ENCODE measurements at regions not wholly inside any gene's neighbourhood (a gene's known extent, or its start where the extent isn't known, plus 50 kb on each side); places are given as distances from the start of the nearest gene placed in this dataset.

DNA sequence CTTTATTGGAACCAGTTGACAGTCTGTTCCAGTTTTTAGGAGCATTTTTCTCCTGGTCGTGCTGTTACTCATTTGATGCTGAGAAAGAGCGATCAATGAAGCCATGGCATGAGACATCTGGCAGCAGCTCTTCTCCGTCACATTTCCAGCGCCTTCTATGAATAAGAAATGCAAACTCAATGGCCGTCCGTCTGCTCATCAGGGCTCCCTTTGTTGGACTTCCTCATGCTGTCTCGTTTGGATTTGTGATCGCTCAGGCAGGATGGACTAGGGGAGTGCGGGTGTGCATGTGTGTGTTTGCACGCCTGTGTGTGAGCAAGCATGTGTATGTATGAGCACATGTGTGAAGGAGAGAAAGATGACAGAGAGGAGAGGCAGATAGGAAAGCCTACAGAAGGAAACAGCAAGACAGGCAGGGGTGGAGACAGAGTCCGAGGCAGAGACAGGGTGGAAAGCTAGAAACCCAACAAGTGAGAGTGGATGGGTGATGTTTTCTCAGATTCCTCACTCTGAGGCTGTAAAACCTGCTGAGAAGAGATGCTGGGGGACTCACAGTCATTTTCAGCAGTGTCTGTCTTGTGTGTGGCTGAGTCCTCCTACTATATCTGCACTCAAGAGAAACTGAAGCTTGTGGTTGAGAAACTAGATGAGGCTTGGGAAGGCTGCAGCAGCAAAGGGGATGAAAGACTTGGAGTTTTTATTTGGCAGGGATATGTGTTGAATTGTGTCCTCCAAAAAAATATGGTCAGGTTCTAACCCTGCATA, 56.0 kb upstream of the CLMP start:
- Histone ChIP-seq H3K9ac (ENCODE audit: low read depth in 1 of 2, low read length in 2 of 2) (no peak overlapping the region), H3K9me3 (ENCODE audit: control insufficient read depth in 1 of 2, low read length in 2 of 2) (no peaks in the 10 kb centered on the region), H3K36me3 (ENCODE audit: control insufficient read depth in 1 of 2, insufficient read depth in 2 of 2, low read length in 2 of 2) (no peaks in the 10 kb centered on the region), H3K27ac (ENCODE audit: low read depth, low read length) (no peak overlapping the region), H3K4me1 (ENCODE audit: control insufficient read depth in 1 of 2, insufficient read depth in 2 of 2, low read length in 2 of 2) (peaks cover 0 to 4% of the 10 kb centered on the region in 2 donors), H3K4me3 (ENCODE audit: low read depth in 1 of 2, low read length in 2 of 2) (no peak overlapping the region), H3K27me3 (ENCODE audit: control insufficient read depth in 1 of 2, insufficient read depth in 2 of 2, low read length in 2 of 2) (no peaks in the 10 kb centered on the region)

DNA sequence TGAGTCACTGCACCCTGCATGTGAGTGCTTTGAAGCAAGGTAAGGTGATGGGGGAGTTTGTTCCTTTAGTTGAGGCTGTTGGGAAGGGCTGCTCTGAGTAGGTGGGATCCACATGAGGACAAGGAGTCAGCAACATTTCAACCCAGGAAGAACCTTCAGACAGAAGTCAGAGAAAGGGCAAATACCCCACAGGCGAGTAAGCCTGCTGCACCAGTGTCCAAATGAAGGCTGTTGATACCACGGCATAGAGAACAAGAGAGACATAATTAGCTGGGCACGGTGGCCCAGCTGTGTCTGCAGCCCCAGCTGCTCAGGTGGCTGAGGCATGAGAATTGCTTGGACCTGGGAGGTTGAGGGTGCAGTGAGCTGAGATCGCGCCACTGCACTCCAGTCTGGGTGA, 54.3 kb upstream of the CLMP start:
- H3K27ac ChIP-seq (ENCODE audit: low read depth, low read length), result no peak overlapping the region
- H3K27me3 ChIP-seq (ENCODE audit: control insufficient read depth in 1 of 2, insufficient read depth in 2 of 2, low read length in 2 of 2), result no peaks in the 10 kb centered on the region
- H3K9ac ChIP-seq (ENCODE audit: low read depth in 1 of 2, low read length in 2 of 2), result no peak overlapping the region
- H3K4me3 ChIP-seq (ENCODE audit: low read depth in 1 of 2, low read length in 2 of 2), result no peak overlapping the region
- H3K4me1 ChIP-seq (ENCODE audit: control insufficient read depth in 1 of 2, insufficient read depth in 2 of 2, low read length in 2 of 2), result peaks cover 0 to 4% of the 10 kb centered on the region in 2 donors
- H3K9me3 ChIP-seq (ENCODE audit: control insufficient read depth in 1 of 2, low read length in 2 of 2), result no peaks in the 10 kb centered on the region
- no peaks in the 10 kb centered on the region for H3K36me3 ChIP-seq (ENCODE audit: control insufficient read depth in 1 of 2, insufficient read depth in 2 of 2, low read length in 2 of 2)

DNA sequence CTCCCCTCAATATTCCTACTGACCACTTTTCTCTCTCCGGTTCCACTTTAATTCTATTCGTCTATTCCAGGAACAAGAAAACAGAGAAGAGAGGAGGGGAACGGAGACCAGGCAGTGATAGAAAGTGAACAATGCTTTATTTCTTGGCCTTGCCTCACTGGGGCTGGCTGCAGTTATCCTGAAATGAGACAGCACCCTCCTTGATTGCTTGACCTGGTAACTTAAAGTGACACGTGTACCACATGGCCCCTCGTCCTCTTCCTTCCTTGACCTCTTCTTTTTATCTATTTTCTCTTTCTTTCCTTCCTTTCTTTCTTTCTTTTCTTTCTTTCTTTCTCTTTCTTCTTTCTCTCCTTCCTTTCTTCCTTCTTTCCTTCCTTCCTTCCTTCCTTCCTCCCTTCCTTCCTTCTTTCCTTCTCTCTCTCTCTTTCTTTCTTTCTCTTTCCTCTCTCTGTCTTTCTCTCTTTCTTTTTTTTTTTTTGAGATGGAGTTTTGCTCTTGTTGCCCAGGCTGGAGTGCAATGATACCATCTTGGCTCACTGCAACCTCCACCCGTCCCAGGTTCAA, 52.8 kb upstream of the CLMP start:
- Histone ChIP-seq H3K27ac (ENCODE audit: low read depth, low read length) (no peak overlapping the region), H3K27me3 (ENCODE audit: control insufficient read depth in 1 of 2, insufficient read depth in 2 of 2, low read length in 2 of 2) (no peaks in the 10 kb centered on the region), H3K36me3 (ENCODE audit: control insufficient read depth in 1 of 2, insufficient read depth in 2 of 2, low read length in 2 of 2) (no peaks in the 10 kb centered on the region), H3K9me3 (ENCODE audit: control insufficient read depth in 1 of 2, low read length in 2 of 2) (no peaks in the 10 kb centered on the region), H3K4me1 (ENCODE audit: control insufficient read depth in 1 of 2, insufficient read depth in 2 of 2, low read length in 2 of 2) (peaks cover 0 to 4% of the 10 kb centered on the region in 2 donors), H3K9ac (ENCODE audit: low read depth in 1 of 2, low read length in 2 of 2) (no peak overlapping the region), H3K4me3 (ENCODE audit: low read depth in 1 of 2, low read length in 2 of 2) (no peak overlapping the region)

DNA sequence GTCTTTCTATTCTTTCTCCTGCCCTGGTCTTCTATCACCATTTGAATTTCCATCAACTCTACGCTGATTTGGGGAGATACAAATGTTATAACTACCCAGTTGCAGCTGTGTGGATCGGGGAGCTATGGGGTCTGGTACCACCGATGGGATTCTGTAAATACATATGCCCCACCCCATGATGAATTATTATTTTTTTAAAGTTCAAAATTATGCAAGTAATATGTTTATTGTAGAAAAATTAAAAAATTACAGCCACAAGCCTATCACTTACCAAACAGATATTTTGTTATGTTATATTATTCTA, 52.4 kb upstream of the CLMP start:
- H3K9ac ChIP-seq (ENCODE audit: low read depth in 1 of 2, low read length in 2 of 2), result no peak overlapping the region
- H3K27me3 ChIP-seq (ENCODE audit: control insufficient read depth in 1 of 2, insufficient read depth in 2 of 2, low read length in 2 of 2), result no peaks in the 10 kb centered on the region
- H3K36me3 ChIP-seq (ENCODE audit: control insufficient read depth in 1 of 2, insufficient read depth in 2 of 2, low read length in 2 of 2), result no peaks in the 10 kb centered on the region
- peaks cover 0 to 4% of the 10 kb centered on the region in 2 donors for H3K4me1 ChIP-seq (ENCODE audit: control insufficient read depth in 1 of 2, insufficient read depth in 2 of 2, low read length in 2 of 2)
- no peak overlapping the region for H3K27ac ChIP-seq (ENCODE audit: low read depth, low read length)
- H3K9me3 ChIP-seq (ENCODE audit: control insufficient read depth in 1 of 2, low read length in 2 of 2), result no peaks in the 10 kb centered on the region
- no peak overlapping the region for H3K4me3 ChIP-seq (ENCODE audit: low read depth in 1 of 2, low read length in 2 of 2)

DNA sequence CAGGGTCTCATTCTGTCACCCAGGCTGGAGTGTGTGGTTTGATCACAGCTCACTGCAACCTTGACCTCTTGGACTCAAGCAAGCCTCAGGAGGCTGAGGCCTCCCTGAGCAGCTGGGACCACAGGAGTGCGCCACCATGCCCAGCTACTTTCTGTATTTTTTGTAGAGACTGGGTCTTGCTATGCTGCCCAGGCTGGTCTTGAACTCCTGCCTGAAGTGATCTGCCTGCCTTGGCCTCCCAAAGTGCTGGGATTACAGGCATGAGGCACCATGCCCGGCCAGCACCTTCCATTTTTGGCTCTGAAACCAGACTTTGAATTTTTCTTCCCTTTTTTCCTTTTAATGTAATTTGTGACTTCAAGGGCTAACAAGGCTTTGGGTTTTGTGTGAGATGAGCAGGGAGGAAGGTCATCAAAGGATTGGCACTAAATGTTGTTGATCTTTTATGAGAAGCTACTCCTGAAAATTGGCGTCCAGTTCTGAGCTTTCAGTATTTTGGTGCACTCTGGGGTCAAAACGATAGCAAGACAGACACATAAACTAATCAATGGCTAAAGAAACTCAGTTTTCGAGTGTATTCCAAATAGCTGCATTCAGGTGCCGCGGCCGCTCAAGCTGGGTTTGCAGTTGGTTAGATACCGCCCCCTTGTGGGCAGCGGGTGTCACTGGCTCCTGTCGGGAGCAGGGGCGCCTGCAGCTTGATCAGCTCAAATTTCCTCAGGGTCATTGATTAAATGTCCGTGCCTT, 51.9 kb upstream of the CLMP start:
- H3K27me3 ChIP-seq (ENCODE audit: control insufficient read depth in 1 of 2, insufficient read depth in 2 of 2, low read length in 2 of 2), result no peaks in the 10 kb centered on the region
- H3K9me3 ChIP-seq (ENCODE audit: control insufficient read depth in 1 of 2, low read length in 2 of 2), result no peaks in the 10 kb centered on the region
- H3K4me1 ChIP-seq (ENCODE audit: control insufficient read depth in 1 of 2, insufficient read depth in 2 of 2, low read length in 2 of 2), result peaks cover 0 to 4% of the 10 kb centered on the region in 2 donors
- H3K4me3 ChIP-seq (ENCODE audit: low read depth in 1 of 2, low read length in 2 of 2), result no peak overlapping the region
- no peak overlapping the region for H3K27ac ChIP-seq (ENCODE audit: low read depth, low read length)
- H3K9ac ChIP-seq (ENCODE audit: low read depth in 1 of 2, low read length in 2 of 2), result no peak overlapping the region
- H3K36me3 ChIP-seq (ENCODE audit: control insufficient read depth in 1 of 2, insufficient read depth in 2 of 2, low read length in 2 of 2), result no peaks in the 10 kb centered on the region

DNA sequence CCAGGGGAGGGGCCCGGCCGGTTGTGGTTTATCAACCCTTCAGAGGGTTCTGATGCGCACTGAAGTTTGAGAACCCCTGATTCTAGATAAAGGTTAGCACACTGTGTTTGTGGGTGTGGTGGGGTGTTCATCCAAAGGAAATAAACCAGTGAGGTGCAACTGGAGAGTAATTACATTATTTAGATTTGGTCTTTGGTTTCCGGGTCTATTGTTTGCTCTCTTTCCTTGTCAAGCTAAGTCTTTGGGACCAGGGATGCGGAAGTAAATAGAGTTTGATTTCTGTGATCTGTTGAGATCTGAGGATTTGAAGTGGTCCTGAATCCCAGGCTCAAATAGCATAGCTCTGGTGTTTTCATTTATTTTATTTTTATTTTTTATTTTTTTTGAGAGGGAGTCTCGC, 50.5 kb upstream of the CLMP start:
- Histone ChIP-seq H3K36me3 (ENCODE audit: control insufficient read depth in 1 of 2, insufficient read depth in 2 of 2, low read length in 2 of 2) (no peaks in the 10 kb centered on the region), H3K9me3 (ENCODE audit: control insufficient read depth in 1 of 2, low read length in 2 of 2) (no peaks in the 10 kb centered on the region), H3K27ac (ENCODE audit: low read depth, low read length) (no peak overlapping the region), H3K9ac (ENCODE audit: low read depth in 1 of 2, low read length in 2 of 2) (no peak overlapping the region), H3K4me3 (ENCODE audit: low read depth in 1 of 2, low read length in 2 of 2) (no peak overlapping the region), H3K4me1 (ENCODE audit: control insufficient read depth in 1 of 2, insufficient read depth in 2 of 2, low read length in 2 of 2) (peaks cover 0 to 4% of the 10 kb centered on the region in 2 donors), H3K27me3 (ENCODE audit: control insufficient read depth in 1 of 2, insufficient read depth in 2 of 2, low read length in 2 of 2) (no peaks in the 10 kb centered on the region)

All from duodenal mucosa (tissue), 2 donors.